SK-N-MC (cell line): ENCODE measurements at regions not wholly inside any gene's neighbourhood (a gene's known extent, or its start where the extent isn't known, plus 50 kb on each side); places are given as distances from the start of the nearest gene placed in this dataset.

Experiments
- EZH2 ChIP-seq: fragments of 200-600 bp; sonication (generic); IDR thresholded peaks from one replicate; pipeline ENCODE4 v1.6.1; 2017; ENCODE audit warnings: antibody characterized with exemption
- POLR2AphosphoS5 ChIP-seq: IDR thresholded peaks from 2 replicates; pipeline ENCODE4 v1.6.1; 2012; ENCODE audit warnings: mild to moderate bottlenecking, low read depth, low read length, borderline replicate concordance

DNA sequence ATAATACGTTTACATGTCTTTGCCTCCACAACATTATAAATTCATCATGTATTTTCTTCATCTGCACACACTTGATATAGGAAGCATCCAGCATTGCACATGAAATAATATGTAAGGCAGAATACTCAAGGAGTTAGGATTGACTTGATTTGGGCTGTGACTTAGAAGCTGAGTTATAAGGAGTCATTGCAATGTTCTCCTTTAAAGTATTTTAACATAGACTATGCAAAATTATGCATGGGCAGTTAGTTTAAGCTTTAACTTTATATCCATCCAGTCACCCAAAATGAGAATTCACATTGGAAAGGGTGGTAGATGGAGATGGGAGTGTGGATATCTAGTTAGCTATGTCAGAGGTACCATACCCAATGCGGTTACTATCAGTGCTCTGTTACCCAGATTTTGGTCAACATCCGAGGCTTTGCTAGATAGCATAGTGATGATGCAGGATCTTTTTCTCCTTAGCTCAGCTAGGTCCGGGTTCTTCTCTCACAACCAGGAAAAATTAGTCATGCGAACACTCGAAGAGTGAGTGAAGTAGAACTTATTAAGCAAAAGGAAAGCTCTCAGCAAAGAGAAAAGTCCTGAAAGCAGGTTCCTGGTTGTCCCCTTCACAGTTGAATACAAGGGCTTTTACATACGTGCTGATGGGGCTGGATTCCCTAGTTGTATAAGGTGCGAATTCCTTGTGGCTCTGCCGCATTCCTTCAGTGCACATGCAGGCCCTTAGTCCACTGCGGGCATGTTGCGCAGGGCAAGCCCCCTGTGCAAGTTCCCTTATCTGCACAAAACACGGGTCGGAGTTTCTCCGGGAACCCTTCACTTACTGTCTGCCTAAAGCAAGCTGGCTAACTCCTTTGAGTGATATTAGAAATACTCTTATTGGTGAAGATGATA, 73.1 kb upstream of the FAM20A start:
- TF ChIP-seq EZH2 (no peak), POLR2AphosphoS5 (no peak)
